GM12874 (cell line): ENCODE measurements at regions not wholly inside any gene's neighbourhood (a gene's known extent, or its start where the extent isn't known, plus 50 kb on each side); places are given as distances from the start of the nearest gene placed in this dataset.

Experiments used
- CTCF ChIP-seq: IDR thresholded peaks from 2 replicates; pipeline ENCODE4 v1.5.1; 2011; ENCODE audit warnings: low read depth, mild to moderate bottlenecking, control low read depth, low read length, moderate library complexity; ENCODE audit not compliant: insufficient read depth

GRCh38 chr15:37208146-37209040, 108.0 kb upstream of the MEIS2 start:
- no peak for TF ChIP-seq CTCF

- TF ChIP-seq CTCF, result no peak
Measured at GRCh38 chr15:37209041-37209363, 108.7 kb upstream of the MEIS2 start.

- TF ChIP-seq CTCF, result no peak
Measured at GRCh38 chr15:37217567-37217966, 117.2 kb upstream of the MEIS2 start.

GRCh38 chr15:37218351-37218916, 118.1 kb upstream of the MEIS2 start:
- no peak for TF ChIP-seq CTCF

GRCh38 chr15:37219211-37219701, 118.9 kb upstream of the MEIS2 start:
- no peak for TF ChIP-seq CTCF

GRCh38 chr15:37220949-37221670, 120.8 kb upstream of the MEIS2 start:
- no peak for TF ChIP-seq CTCF

- TF ChIP-seq CTCF, result no peak
Measured at GRCh38 chr15:37221671-37222145, 121.4 kb upstream of the MEIS2 start.
